GM12872 (cell line): ENCODE measurements at regions not wholly inside any gene's neighbourhood (a gene's known extent, or its start where the extent isn't known, plus 50 kb on each side); places are given as distances from the start of the nearest gene placed in this dataset.

Source experiments
- TF ChIP-seq, protein P1 (sequence below): IDR thresholded peaks from 3 replicates; pipeline ENCODE4 v1.5.1; 2011; ENCODE audit warnings: low read depth, mild to moderate bottlenecking, low read length, moderate library complexity; ENCODE audit not compliant: insufficient read depth

DNA sequence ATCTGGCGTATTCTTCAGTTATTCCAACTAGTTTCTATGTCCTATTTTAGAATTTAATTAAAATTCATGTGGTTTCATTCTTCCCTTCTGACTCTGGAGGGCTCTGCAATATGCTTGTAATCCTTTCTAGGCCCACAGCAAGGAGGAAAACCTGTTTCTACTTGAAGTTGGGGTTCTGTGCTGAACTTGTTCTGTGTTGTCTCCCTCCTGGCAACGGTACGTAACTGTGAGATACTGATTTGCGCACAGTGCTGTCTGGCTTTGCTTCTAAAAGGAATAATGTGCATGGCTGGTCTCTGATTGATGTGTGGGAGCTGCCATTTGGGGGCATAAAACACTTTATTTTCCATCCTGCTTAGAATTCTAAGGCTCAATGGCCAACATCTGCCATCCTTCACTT is 81.7 kb downstream of the NABP1 start:
- TF ChIP-seq, protein P1, sequence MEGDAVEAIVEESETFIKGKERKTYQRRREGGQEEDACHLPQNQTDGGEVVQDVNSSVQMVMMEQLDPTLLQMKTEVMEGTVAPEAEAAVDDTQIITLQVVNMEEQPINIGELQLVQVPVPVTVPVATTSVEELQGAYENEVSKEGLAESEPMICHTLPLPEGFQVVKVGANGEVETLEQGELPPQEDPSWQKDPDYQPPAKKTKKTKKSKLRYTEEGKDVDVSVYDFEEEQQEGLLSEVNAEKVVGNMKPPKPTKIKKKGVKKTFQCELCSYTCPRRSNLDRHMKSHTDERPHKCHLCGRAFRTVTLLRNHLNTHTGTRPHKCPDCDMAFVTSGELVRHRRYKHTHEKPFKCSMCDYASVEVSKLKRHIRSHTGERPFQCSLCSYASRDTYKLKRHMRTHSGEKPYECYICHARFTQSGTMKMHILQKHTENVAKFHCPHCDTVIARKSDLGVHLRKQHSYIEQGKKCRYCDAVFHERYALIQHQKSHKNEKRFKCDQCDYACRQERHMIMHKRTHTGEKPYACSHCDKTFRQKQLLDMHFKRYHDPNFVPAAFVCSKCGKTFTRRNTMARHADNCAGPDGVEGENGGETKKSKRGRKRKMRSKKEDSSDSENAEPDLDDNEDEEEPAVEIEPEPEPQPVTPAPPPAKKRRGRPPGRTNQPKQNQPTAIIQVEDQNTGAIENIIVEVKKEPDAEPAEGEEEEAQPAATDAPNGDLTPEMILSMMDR = no peak

DNA sequence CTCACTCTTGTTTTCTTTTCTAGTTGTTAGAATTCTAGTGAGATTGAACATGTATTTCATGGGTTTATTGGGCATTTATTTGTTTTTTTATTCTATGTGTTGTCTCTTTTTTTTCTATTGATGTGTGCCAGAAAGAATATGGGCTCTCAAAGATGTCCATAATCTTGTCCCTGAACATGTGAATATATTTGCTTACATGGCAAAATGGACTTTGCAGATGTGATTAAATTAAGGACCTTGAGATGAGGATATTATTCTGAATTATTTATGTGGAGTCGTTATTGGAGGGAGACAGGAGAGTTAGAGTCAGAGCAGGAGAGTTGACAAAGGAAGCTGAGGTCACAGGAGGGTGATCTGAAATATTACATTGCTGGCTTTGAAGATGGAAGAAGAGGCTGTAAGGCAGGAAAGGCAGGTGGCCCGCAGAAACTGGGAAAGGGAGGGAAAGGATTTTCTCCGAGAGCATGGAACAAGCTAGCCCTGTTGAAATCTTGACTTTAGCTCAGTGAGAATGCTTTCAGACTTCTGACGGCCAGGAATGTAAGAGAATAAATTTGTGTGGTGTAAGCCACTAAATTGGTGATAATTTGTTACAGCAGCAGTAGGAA is 82.8 kb downstream of the NABP1 start:
- TF ChIP-seq, protein P1 = no peak

DNA sequence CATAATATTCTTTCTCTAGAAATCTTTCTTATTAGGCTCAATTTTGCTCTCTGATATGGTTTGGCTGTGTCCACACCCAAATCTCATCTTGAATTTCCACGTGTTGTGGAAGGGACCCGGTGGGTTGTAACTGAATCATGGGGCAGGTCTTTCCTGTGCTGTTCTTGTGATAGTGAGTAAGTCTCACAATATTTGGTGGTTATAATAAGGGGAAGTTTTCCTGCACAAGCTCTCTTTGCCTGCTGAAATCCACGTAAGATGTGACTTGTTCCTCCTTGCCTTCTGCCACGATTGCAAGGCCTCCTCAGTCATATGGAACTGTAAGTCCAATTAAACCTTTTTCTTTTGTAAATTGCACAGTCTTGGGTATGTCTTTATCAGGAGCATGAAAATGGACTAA is 73.8 kb downstream of the CAVIN2 start:
- TF ChIP-seq, protein P1 = no peak

GRCh38 chr2:191777351-191777750 is 69.5 kb downstream of the CAVIN2 start:
- TF ChIP-seq, protein P1 = no peak

DNA sequence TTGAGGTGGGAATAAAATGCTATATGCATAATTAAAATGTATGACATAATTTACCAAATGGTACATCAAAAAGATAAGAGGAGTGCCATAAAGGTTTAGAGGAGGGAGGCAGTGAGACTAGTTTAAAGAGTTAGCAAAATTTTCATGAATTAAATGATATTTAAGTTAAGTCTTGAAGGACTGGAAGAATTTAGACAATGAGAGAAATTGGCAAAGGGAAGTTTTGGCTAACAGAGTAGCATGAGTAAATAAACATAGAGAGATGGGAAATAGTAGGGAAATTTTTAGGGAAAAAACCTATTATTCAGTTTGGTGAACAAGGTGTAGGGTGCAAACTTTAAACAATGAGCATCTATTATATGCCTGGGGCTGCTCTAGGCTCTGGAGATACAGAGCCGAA is 68.8 kb downstream of the CAVIN2 start:
- TF ChIP-seq, protein P1 = no peak

DNA sequence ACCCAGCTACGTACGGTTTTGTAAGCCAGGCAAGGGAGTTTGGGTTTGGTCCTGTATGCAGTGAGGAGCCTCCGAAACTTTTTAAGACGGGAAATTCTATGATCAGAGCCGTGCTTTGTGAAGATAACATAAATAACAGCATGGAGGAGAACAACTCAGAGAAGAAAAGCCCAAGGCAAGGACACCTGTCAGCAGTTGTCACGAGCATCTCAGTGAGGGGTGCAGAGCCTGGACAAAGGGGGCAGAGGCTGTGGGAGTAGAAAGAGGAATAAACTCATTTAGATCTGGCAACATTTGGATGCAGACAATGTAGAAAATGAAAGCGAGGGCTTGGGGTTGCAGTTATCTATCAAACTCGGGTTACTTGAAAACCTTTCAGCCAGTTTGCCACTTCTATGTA is 64.5 kb downstream of the CAVIN2 start:
- TF ChIP-seq, protein P1 = no peak

- TF ChIP-seq, protein P1 = no peak
Observed at GRCh38 chr2:191783416-191783815, 63.5 kb downstream of the CAVIN2 start.
